Mesendoderm (in vitro differentiated cells): ENCODE measurements at regions not wholly inside any gene's neighbourhood (a gene's known extent, or its start where the extent isn't known, plus 50 kb on each side); places are given as distances from the start of the nearest gene placed in this dataset.
"Not testable (repeated sequence)": the region's sequence is repeated elsewhere in the genome, so short reads cannot be mapped to it uniquely, and the experiment has no call there.

Experiments used
- DNase-seq: peaks from one replicate; pipeline ENCODE4 v3.0.0; 2013
- H2AK5ac ChIP-seq: 2 replicates; pipeline ENCODE4 v1.6.1; 2013; ENCODE audit warnings: low read length, inconsistent platforms
- H2BK120ac ChIP-seq: 2 replicates; pipeline ENCODE4 v1.6.1; 2013; ENCODE audit warnings: low read depth, mild to moderate bottlenecking, low read length, moderate library complexity, mixed read lengths
- H2BK15ac ChIP-seq: replicated peaks from 2 replicates; pipeline ENCODE4 v1.6.1; 2013; ENCODE audit warnings: low read depth, mild to moderate bottlenecking, moderate library complexity
- H2BK5ac ChIP-seq: 2 replicates; pipeline ENCODE4 v1.6.1; 2013; ENCODE audit warnings: low read length, inconsistent platforms
- H3K18ac ChIP-seq: 2 replicates; pipeline ENCODE4 v1.6.1; 2013; ENCODE audit warnings: mild to moderate bottlenecking, low read length, mixed read lengths
- H3K23ac ChIP-seq: one replicate; pipeline ENCODE4 v1.6.1; 2013; ENCODE audit warnings: low read length
- H3K27ac ChIP-seq: 2 replicates; pipeline ENCODE4 v1.5.1; 2013; ENCODE audit warnings: low read depth, mild to moderate bottlenecking, inconsistent platforms, low read length, moderate library complexity
- H3K27me3 ChIP-seq: 2 replicates; pipeline ENCODE4 v1.6.1; 2013; ENCODE audit warnings: low read length, control low read depth, mild to moderate bottlenecking, inconsistent platforms; ENCODE audit not compliant: insufficient read depth, poor library complexity
- H3K36me3 ChIP-seq: 2 replicates; pipeline ENCODE4 v1.6.1; 2013; ENCODE audit warnings: low read length, inconsistent platforms; ENCODE audit not compliant: control insufficient read depth, insufficient read depth
- H3K4ac ChIP-seq: one replicate; pipeline ENCODE4 v1.6.1; 2013; ENCODE audit warnings: low read depth, mild to moderate bottlenecking, low read length, moderate library complexity
- H3K4me1 ChIP-seq: 2 replicates; pipeline ENCODE4 v1.6.1; 2013; ENCODE audit warnings: low read depth, low read length, inconsistent platforms; ENCODE audit not compliant: control insufficient read depth
- H3K4me2 ChIP-seq: 2 replicates; pipeline ENCODE4 v1.6.1; 2013; ENCODE audit warnings: low read length
- H3K4me3 ChIP-seq: 2 replicates; pipeline ENCODE4 v1.5.1; 2013; ENCODE audit warnings: mild to moderate bottlenecking, low read length
- H3K56ac ChIP-seq: one replicate; pipeline ENCODE4 v1.6.1; 2013; ENCODE audit warnings: low read length
- H3K79me1 ChIP-seq: 2 replicates; pipeline ENCODE4 v1.6.1; 2013; ENCODE audit warnings: low read length, inconsistent platforms
- H3K79me2 ChIP-seq: 2 replicates; pipeline ENCODE4 v1.6.1; 2013; ENCODE audit warnings: mild to moderate bottlenecking, low read length; ENCODE audit not compliant: control insufficient read depth, insufficient read depth
- H3K9ac ChIP-seq: 2 replicates; pipeline ENCODE4 v1.6.1; 2013; ENCODE audit warnings: low read length, inconsistent platforms
- H4K5ac ChIP-seq: one replicate; pipeline ENCODE4 v1.6.1; 2013; ENCODE audit warnings: low read length
- H4K8ac ChIP-seq: one replicate; pipeline ENCODE4 v1.6.1; 2013; ENCODE audit warnings: low read depth, mild to moderate bottlenecking, control low read depth, low read length, moderate library complexity
- whole genome bisulfite sequencing: extraction: QIAGEN DNeasy Blood & Tissue Kit; methylation state at CpG from one replicate; pipeline ENCODE4 v1.1.7; 2013; ENCODE audit warnings: low lambda C conversion rate, missing lambda C conversion rate; ENCODE audit not compliant: insufficient coverage; ENCODE audit errors: extremely low coverage; 5-methylcytosine and 5-hydroxymethylcytosine counted together

- H3K36me3 ChIP-seq, H3K56ac ChIP-seq, DNase-seq, H3K4me1 ChIP-seq, H3K79me2 ChIP-seq, H2AK5ac ChIP-seq, H3K4me2 ChIP-seq, H4K8ac ChIP-seq, H3K23ac ChIP-seq, H3K4ac ChIP-seq, H2BK15ac ChIP-seq, H2BK120ac ChIP-seq, H3K79me1 ChIP-seq, H3K27ac ChIP-seq, H3K4me3 ChIP-seq, H3K27me3 ChIP-seq, H3K18ac ChIP-seq, H3K9ac ChIP-seq, H4K5ac ChIP-seq, H2BK5ac ChIP-seq: not testable (repeated sequence)
Measured at GRCh38 chr12:46510257-46510656, 137.7 kb upstream of the SLC38A2 start.

GRCh38 chr12:46509135-46509534 is 136.6 kb upstream of the SLC38A2 start:
- H3K36me3 ChIP-seq: no peaks in the 10 kb centered on the region
- DNase-seq: no peak
- no peak overlapping the region for H2BK5ac ChIP-seq
- H3K4ac ChIP-seq: no peak overlapping the region
- no CpG with 5 or more reads among the region's 1 CpG for WGBS
- H4K8ac ChIP-seq: no peak overlapping the region
- no peak overlapping the region for H4K5ac ChIP-seq
- no peaks in the 10 kb centered on the region for H3K79me2 ChIP-seq
- no peak overlapping the region for H2BK120ac ChIP-seq
- no peak overlapping the region for H3K4me3 ChIP-seq
- no peak overlapping the region for H3K4me2 ChIP-seq
- no peak overlapping the region for H2AK5ac ChIP-seq
- H3K23ac ChIP-seq: no peak overlapping the region
- H3K9ac ChIP-seq: no peak overlapping the region
- no peak overlapping the region for H3K56ac ChIP-seq
- no peak overlapping the region for H3K27ac ChIP-seq
- no peak overlapping the region for H2BK15ac ChIP-seq
- H3K27me3 ChIP-seq: no peaks in the 10 kb centered on the region
- no peak overlapping the region for H3K18ac ChIP-seq
- no peaks in the 10 kb centered on the region for H3K79me1 ChIP-seq
- no peaks in the 10 kb centered on the region for H3K4me1 ChIP-seq

- H3K27me3 ChIP-seq: no peaks in the 10 kb centered on the region
- no peak overlapping the region for H3K4ac ChIP-seq
- no peak overlapping the region for H3K27ac ChIP-seq
- no peak overlapping the region for H3K4me3 ChIP-seq
- H2BK120ac ChIP-seq: no peak overlapping the region
- no peak overlapping the region for H3K56ac ChIP-seq
- H3K23ac ChIP-seq: no peak overlapping the region
- H3K4me1 ChIP-seq: no peaks in the 10 kb centered on the region
- no CpG with 5 or more reads among the region's 6 CpGs for WGBS
- no peak overlapping the region for H4K5ac ChIP-seq
- DNase-seq: no peak
- no peak overlapping the region for H3K4me2 ChIP-seq
- no peak overlapping the region for H2AK5ac ChIP-seq
- no peak overlapping the region for H2BK15ac ChIP-seq
- H3K79me2 ChIP-seq: no peaks in the 10 kb centered on the region
- H3K36me3 ChIP-seq: no peaks in the 10 kb centered on the region
- no peaks in the 10 kb centered on the region for H3K79me1 ChIP-seq
- H3K18ac ChIP-seq: no peak overlapping the region
- no peak overlapping the region for H4K8ac ChIP-seq
- H2BK5ac ChIP-seq: no peak overlapping the region
- no peak overlapping the region for H3K9ac ChIP-seq
Measured at GRCh38 chr12:46508651-46509050, 136.1 kb upstream of the SLC38A2 start.

GRCh38 chr12:46507766-46508165 is 135.2 kb upstream of the SLC38A2 start:
- H3K79me1 ChIP-seq: no peaks in the 10 kb centered on the region
- H2BK5ac ChIP-seq: no peak overlapping the region
- H3K27ac ChIP-seq: no peak overlapping the region
- no peaks in the 10 kb centered on the region for H3K27me3 ChIP-seq
- H4K5ac ChIP-seq: no peak overlapping the region
- no peak overlapping the region for H3K4ac ChIP-seq
- H3K36me3 ChIP-seq: no peaks in the 10 kb centered on the region
- no peak overlapping the region for H2AK5ac ChIP-seq
- no peak overlapping the region for H4K8ac ChIP-seq
- H3K4me1 ChIP-seq: no peaks in the 10 kb centered on the region
- H2BK120ac ChIP-seq: no peak overlapping the region
- no peak overlapping the region for H3K18ac ChIP-seq
- DNase-seq: no peak
- no peak overlapping the region for H3K56ac ChIP-seq
- no peaks in the 10 kb centered on the region for H3K79me2 ChIP-seq
- H3K4me3 ChIP-seq: no peak overlapping the region
- no peak overlapping the region for H3K9ac ChIP-seq
- H3K23ac ChIP-seq: no peak overlapping the region
- no peak overlapping the region for H2BK15ac ChIP-seq
- H3K4me2 ChIP-seq: no peak overlapping the region

GRCh38 chr12:46506961-46507360 is 134.4 kb upstream of the SLC38A2 start:
- no CpG with 5 or more reads among the region's 1 CpG for WGBS
- DNase-seq: no peak
- Histone ChIP-seq H3K4me2 (no peak overlapping the region), H3K27me3 (no peaks in the 10 kb centered on the region), H3K36me3 (no peaks in the 10 kb centered on the region), H3K79me1 (no peaks in the 10 kb centered on the region), H3K27ac (no peak overlapping the region), H2BK5ac (no peak overlapping the region), H3K56ac (no peak overlapping the region), H3K4ac (no peak overlapping the region), H3K4me1 (no peaks in the 10 kb centered on the region), H2BK120ac (no peak overlapping the region), H4K8ac (no peak overlapping the region), H3K9ac (no peak overlapping the region), H2BK15ac (no peak overlapping the region), H2AK5ac (no peak overlapping the region), H4K5ac (no peak overlapping the region), H3K79me2 (no peaks in the 10 kb centered on the region), H3K23ac (no peak overlapping the region), H3K18ac (no peak overlapping the region), H3K4me3 (no peak overlapping the region)

GRCh38 chr12:46506198-46506597 is 133.6 kb upstream of the SLC38A2 start:
- no peak overlapping the region for H3K18ac ChIP-seq
- H3K4me1 ChIP-seq: no peaks in the 10 kb centered on the region
- H2AK5ac ChIP-seq: no peak overlapping the region
- no peak overlapping the region for H3K27ac ChIP-seq
- no peaks in the 10 kb centered on the region for H3K79me1 ChIP-seq
- no peak overlapping the region for H3K4me2 ChIP-seq
- H2BK120ac ChIP-seq: no peak overlapping the region
- H4K8ac ChIP-seq: no peak overlapping the region
- no peak overlapping the region for H3K4ac ChIP-seq
- no peaks in the 10 kb centered on the region for H3K36me3 ChIP-seq
- H3K79me2 ChIP-seq: no peaks in the 10 kb centered on the region
- DNase-seq: no peak
- no peak overlapping the region for H3K23ac ChIP-seq
- no peak overlapping the region for H3K56ac ChIP-seq
- H4K5ac ChIP-seq: no peak overlapping the region
- no peak overlapping the region for H3K4me3 ChIP-seq
- H3K27me3 ChIP-seq: no peaks in the 10 kb centered on the region
- no peak overlapping the region for H3K9ac ChIP-seq
- no peak overlapping the region for H2BK15ac ChIP-seq
- no CpG with 5 or more reads among the region's 2 CpGs for WGBS
- no peak overlapping the region for H2BK5ac ChIP-seq
